Keratinocyte (primary cell): ENCODE measurements at regions not wholly inside any gene's neighbourhood (a gene's known extent, or its start where the extent isn't known, plus 50 kb on each side); places are given as distances from the start of the nearest gene placed in this dataset.

Experiments
- CTCF ChIP-seq, 3 experiments: IDR thresholded peaks in 1 of 3; conservative IDR thresholded peaks in 1 of 3; optimal IDR thresholded peaks in 1 of 3; 2 replicates in 2 of 3; 3 replicates in 1 of 3; pipeline versions ENCODE3 to v1.5.1; 2011; ENCODE audit warnings: low read length in 3 of 3, mild to moderate bottlenecking in 3 of 3, moderate library complexity in 2 of 3, control low read depth in 1 of 3, inconsistent platforms in 1 of 3; ENCODE audit not compliant: insufficient read depth in 2 of 3; ENCODE audit errors: extremely low read depth in 1 of 3
- EZH2 ChIP-seq: IDR thresholded peaks from one replicate; pipeline ENCODE4 v1.6.1; 2012; ENCODE audit warnings: inconsistent platforms, mild to moderate bottlenecking, low read length, moderate library complexity

- TF ChIP-seq CTCF (optimal IDR thresholded peaks at IDR 0.05 in 1 of 3, IDR thresholded peaks at IDR 0.05 in 1 of 3, conservative IDR thresholded peaks at IDR 0.05 in 1 of 3; ENCODE audit: extremely low read depth in 1 of 3, insufficient read depth in 2 of 3, low read length in 3 of 3), result no peak
- no peak for TF ChIP-seq EZH2
Observed at GRCh38 chr16:72626623-72627022, 421.3 kb downstream of the ZFHX3 start.
